Fibroblast of the conjunctiva (primary cell): ENCODE measurements at regions not wholly inside any gene's neighbourhood (a gene's known extent, or its start where the extent isn't known, plus 50 kb on each side); places are given as distances from the start of the nearest gene placed in this dataset.
"Not testable (repeated sequence)": the region's sequence is repeated elsewhere in the genome, so short reads cannot be mapped to it uniquely, and the experiment has no call there.

Experiments
- DNase-seq: peaks from one replicate; pipeline ENCODE4 v3.0.0-alpha.2; 2010; ENCODE audit warnings: low read depth

GRCh38 chr20:53693262-53693871 lies 99.7 kb upstream of the ZNF217 start:
- no peak for DNase-seq

- no peak for DNase-seq
Measured at GRCh38 chr20:53692465-53693067, 98.9 kb upstream of the ZNF217 start.

- DNase-seq = no peak
Measured at GRCh38 chr20:53691811-53692192, 98.2 kb upstream of the ZNF217 start.

- DNase-seq = no peak
Measured at GRCh38 chr20:53691060-53691810, 97.6 kb upstream of the ZNF217 start.

- no peak for DNase-seq
Measured at GRCh38 chr20:53688085-53688484, 94.4 kb upstream of the ZNF217 start.

- no peak for DNase-seq
Measured at GRCh38 chr20:53685070-53685595, 91.5 kb upstream of the ZNF217 start.

- no peak for DNase-seq
Measured at GRCh38 chr20:53683506-53683905, 89.9 kb upstream of the ZNF217 start.

GRCh38 chr20:53681352-53682212 lies 87.9 kb upstream of the ZNF217 start:
- DNase-seq = no peak

- DNase-seq = no peak
Measured at GRCh38 chr20:53679597-53680309, 86.1 kb upstream of the ZNF217 start.

GRCh38 chr20:53678990-53679596 lies 85.5 kb upstream of the ZNF217 start:
- no peak for DNase-seq

- DNase-seq = no peak
Measured at GRCh38 chr20:53678315-53678989, 84.8 kb upstream of the ZNF217 start.

GRCh38 chr20:53677447-53678314 lies 84.0 kb upstream of the ZNF217 start:
- no peak for DNase-seq

- DNase-seq = no peak
Measured at GRCh38 chr20:53676987-53677386, 83.3 kb upstream of the ZNF217 start.

GRCh38 chr20:53676519-53676822 lies 82.8 kb upstream of the ZNF217 start:
- DNase-seq = no peak

- no peak for DNase-seq
Measured at GRCh38 chr20:53672484-53673129, 79.0 kb upstream of the ZNF217 start.

GRCh38 chr20:53671370-53671769 lies 77.7 kb upstream of the ZNF217 start:
- no peak for DNase-seq

- not testable (repeated sequence) for DNase-seq
Measured at GRCh38 chr20:53669517-53670313, 76.1 kb upstream of the ZNF217 start.

GRCh38 chr20:53668992-53669391 lies 75.4 kb upstream of the ZNF217 start:
- no peak for DNase-seq
